GM23338 (cell line): ENCODE measurements at regions not wholly inside any gene's neighbourhood (a gene's known extent, or its start where the extent isn't known, plus 50 kb on each side); places are given as distances from the start of the nearest gene placed in this dataset.

Experiments
- ATAC-seq: fragments of 200-7000 bp; cut with Tn5 transposase; 3 replicates; pipeline ENCODE4 v1.9.1; 2020
- DNase-seq: peaks from one replicate; pipeline ENCODE4 v3.0.0-alpha.2; 2015; ENCODE audit warnings: low spot score
- H2AFZ ChIP-seq: fragments of 200-600 bp; sonication (generic); 2 replicates; pipeline ENCODE4 v1.8.0; 2016; ENCODE audit warnings: antibody characterized with exemption, mild to moderate bottlenecking, moderate library complexity
- H3F3A ChIP-seq: fragments of 200-600 bp; sonication (generic); replicated peaks from 2 replicates; pipeline ENCODE4 v1.8.0; 2017; ENCODE audit warnings: antibody characterized with exemption, mixed run types, low read depth
- H3K27ac ChIP-seq: fragments of 200-600 bp; sonication (generic); 2 replicates; pipeline ENCODE4 v1.6.1; 2016; ENCODE audit warnings: low read depth
- H3K27me3 ChIP-seq: fragments of 200-600 bp; sonication (generic); 2 replicates; pipeline ENCODE4 v1.8.0; 2016; ENCODE audit warnings: mild to moderate bottlenecking, mixed run types, moderate library complexity; ENCODE audit not compliant: insufficient read depth
- H3K36me3 ChIP-seq: fragments of 200-600 bp; sonication (generic); 2 replicates; pipeline ENCODE4 v1.8.0; 2016; ENCODE audit warnings: mild to moderate bottlenecking; ENCODE audit not compliant: insufficient read depth
- H3K4me1 ChIP-seq: fragments of 200-600 bp; sonication (generic); 2 replicates; pipeline ENCODE4 v1.8.0; 2016; ENCODE audit warnings: mild to moderate bottlenecking, moderate library complexity; ENCODE audit not compliant: insufficient read depth
- H3K4me2 ChIP-seq: fragments of 200-600 bp; sonication (generic); 2 replicates; pipeline ENCODE4 v1.7.1; 2017; ENCODE audit warnings: mixed run types
- H3K4me3 ChIP-seq: fragments of 200-600 bp; sonication (generic); 2 replicates; pipeline ENCODE4 v1.6.1; 2016; ENCODE audit warnings: mixed run types
- H3K79me2 ChIP-seq: fragments of 200-600 bp; sonication (generic); replicated peaks from 2 replicates; pipeline ENCODE4 v1.8.0; 2017; ENCODE audit warnings: mild to moderate bottlenecking; ENCODE audit not compliant: insufficient read depth
- H3K9me2 ChIP-seq: fragments of 200-600 bp; sonication (generic); 2 replicates; pipeline ENCODE4 v1.8.0; 2017; ENCODE audit not compliant: insufficient read depth
- H4K20me1 ChIP-seq: fragments of 200-600 bp; sonication (generic); replicated peaks from 2 replicates; pipeline ENCODE4 v1.8.0; 2017; ENCODE audit warnings: mild to moderate bottlenecking; ENCODE audit not compliant: insufficient read depth
- H3K27ac Mint-ChIP-seq: 2 replicates; pipeline ENCODE4 v1.8.0; 2020; ENCODE audit warnings: inconsistent platforms, mild to moderate bottlenecking, moderate library complexity, mixed read lengths
- H3K27me3 Mint-ChIP-seq: 3 replicates; pipeline ENCODE4 v1.8.0; 2022; ENCODE audit warnings: low read depth, mild to moderate bottlenecking, moderate library complexity, mixed read lengths, inconsistent platforms; ENCODE audit not compliant: insufficient read depth, poor library complexity
- H3K36me3 Mint-ChIP-seq: 3 replicates; pipeline ENCODE4 v1.8.0; 2021; ENCODE audit warnings: low read depth, mild to moderate bottlenecking, inconsistent platforms, moderate library complexity, mixed read lengths
- H3K4me1 Mint-ChIP-seq: 3 replicates; pipeline ENCODE4 v1.8.0; 2020; ENCODE audit warnings: mild to moderate bottlenecking, inconsistent platforms, mixed read lengths
- H3K4me3 Mint-ChIP-seq: 3 replicates; pipeline ENCODE4 v1.8.0; 2021; ENCODE audit warnings: moderate library complexity, mild to moderate bottlenecking, inconsistent platforms, mixed read lengths
- H3K9me3 Mint-ChIP-seq: 3 replicates; pipeline ENCODE4 v1.8.0; 2020; ENCODE audit warnings: moderate library complexity, mild to moderate bottlenecking, inconsistent platforms, mixed read lengths
- CREB1 ChIP-seq: fragments of 250-450 bp; sonication (Bioruptor Pico); IDR thresholded peaks from 2 replicates; pipeline ENCODE4 v1.5.0; 2020; ENCODE audit warnings: low read depth, mild to moderate bottlenecking, moderate library complexity
- JUNB ChIP-seq: IDR thresholded peaks from one replicate; pipeline ENCODE4 v1.6.1; 2016; ENCODE audit warnings: antibody characterized with exemption; ENCODE audit not compliant: unreplicated experiment
- NANOG ChIP-seq: IDR thresholded peaks from 2 replicates; pipeline ENCODE4 v1.6.1; 2016; ENCODE audit warnings: antibody characterized with exemption, borderline replicate concordance
- POLR2AphosphoS5 ChIP-seq: IDR thresholded peaks from 2 replicates; pipeline ENCODE4 v1.6.1; 2016; ENCODE audit warnings: antibody characterized with exemption, low read depth
- ZNF331 ChIP-seq: fragments of 250-450 bp; sonication (Bioruptor Pico); IDR thresholded peaks from 2 replicates; pipeline ENCODE4 v1.5.0; 2020; ENCODE audit warnings: low read depth, mild to moderate bottlenecking, moderate library complexity
- TF ChIP-seq, protein P1 (sequence below): fragments of 250-450 bp; sonication (Bioruptor Pico); IDR thresholded peaks from 2 replicates; pipeline ENCODE4 v1.5.0; 2020; ENCODE audit warnings: mild to moderate bottlenecking, moderate library complexity
- TF ChIP-seq, protein P2 (sequence below): IDR thresholded peaks from one replicate; pipeline ENCODE4 v1.6.1; 2018; ENCODE audit warnings: antibody characterized with exemption; ENCODE audit not compliant: unreplicated experiment

- TF ChIP-seq, protein P1, sequence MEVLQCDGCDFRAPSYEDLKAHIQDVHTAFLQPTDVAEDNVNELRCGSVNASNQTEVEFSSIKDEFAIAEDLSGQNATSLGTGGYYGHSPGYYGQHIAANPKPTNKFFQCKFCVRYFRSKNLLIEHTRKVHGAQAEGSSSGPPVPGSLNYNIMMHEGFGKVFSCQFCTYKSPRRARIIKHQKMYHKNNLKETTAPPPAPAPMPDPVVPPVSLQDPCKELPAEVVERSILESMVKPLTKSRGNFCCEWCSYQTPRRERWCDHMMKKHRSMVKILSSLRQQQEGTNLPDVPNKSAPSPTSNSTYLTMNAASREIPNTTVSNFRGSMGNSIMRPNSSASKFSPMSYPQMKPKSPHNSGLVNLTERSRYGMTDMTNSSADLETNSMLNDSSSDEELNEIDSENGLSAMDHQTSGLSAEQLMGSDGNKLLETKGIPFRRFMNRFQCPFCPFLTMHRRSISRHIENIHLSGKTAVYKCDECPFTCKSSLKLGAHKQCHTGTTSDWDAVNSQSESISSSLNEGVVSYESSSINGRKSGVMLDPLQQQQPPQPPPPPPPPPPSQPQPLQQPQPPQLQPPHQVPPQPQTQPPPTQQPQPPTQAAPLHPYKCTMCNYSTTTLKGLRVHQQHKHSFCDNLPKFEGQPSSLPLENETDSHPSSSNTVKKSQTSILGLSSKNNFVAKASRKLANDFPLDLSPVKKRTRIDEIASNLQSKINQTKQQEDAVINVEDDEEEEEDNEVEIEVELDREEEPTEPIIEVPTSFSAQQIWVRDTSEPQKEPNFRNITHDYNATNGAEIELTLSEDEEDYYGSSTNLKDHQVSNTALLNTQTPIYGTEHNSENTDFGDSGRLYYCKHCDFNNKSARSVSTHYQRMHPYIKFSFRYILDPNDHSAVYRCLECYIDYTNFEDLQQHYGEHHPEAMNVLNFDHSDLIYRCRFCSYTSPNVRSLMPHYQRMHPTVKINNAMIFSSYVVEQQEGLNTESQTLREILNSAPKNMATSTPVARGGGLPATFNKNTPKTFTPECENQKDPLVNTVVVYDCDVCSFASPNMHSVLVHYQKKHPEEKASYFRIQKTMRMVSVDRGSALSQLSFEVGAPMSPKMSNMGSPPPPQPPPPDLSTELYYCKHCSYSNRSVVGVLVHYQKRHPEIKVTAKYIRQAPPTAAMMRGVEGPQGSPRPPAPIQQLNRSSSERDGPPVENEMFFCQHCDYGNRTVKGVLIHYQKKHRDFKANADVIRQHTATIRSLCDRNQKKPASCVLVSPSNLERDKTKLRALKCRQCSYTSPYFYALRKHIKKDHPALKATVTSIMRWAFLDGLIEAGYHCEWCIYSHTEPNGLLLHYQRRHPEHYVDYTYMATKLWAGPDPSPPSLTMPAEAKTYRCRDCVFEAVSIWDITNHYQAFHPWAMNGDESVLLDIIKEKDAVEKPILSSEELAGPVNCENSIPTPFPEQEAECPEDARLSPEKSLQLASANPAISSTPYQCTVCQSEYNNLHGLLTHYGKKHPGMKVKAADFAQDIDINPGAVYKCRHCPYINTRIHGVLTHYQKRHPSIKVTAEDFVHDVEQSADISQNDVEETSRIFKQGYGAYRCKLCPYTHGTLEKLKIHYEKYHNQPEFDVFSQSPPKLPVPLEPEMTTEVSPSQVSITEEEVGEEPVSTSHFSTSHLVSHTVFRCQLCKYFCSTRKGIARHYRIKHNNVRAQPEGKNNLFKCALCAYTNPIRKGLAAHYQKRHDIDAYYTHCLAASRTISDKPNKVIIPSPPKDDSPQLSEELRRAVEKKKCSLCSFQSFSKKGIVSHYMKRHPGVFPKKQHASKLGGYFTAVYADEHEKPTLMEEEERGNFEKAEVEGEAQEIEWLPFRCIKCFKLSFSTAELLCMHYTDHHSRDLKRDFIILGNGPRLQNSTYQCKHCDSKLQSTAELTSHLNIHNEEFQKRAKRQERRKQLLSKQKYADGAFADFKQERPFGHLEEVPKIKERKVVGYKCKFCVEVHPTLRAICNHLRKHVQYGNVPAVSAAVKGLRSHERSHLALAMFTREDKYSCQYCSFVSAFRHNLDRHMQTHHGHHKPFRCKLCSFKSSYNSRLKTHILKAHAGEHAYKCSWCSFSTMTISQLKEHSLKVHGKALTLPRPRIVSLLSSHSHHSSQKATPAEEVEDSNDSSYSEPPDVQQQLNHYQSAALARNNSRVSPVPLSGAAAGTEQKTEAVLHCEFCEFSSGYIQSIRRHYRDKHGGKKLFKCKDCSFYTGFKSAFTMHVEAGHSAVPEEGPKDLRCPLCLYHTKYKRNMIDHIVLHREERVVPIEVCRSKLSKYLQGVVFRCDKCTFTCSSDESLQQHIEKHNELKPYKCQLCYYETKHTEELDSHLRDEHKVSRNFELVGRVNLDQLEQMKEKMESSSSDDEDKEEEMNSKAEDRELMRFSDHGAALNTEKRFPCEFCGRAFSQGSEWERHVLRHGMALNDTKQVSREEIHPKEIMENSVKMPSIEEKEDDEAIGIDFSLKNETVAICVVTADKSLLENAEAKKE (CRISPR knock-in tag): no peak
- no peak for TF ChIP-seq POLR2AphosphoS5
- no peak for TF ChIP-seq CREB1 (CRISPR knock-in tag)
- no peak for TF ChIP-seq NANOG
- TF ChIP-seq JUNB: no peak
Observed at GRCh38 chr6:166710084-166710483, 83.0 kb upstream of the RPS6KA2 start (continued).

DNA sequence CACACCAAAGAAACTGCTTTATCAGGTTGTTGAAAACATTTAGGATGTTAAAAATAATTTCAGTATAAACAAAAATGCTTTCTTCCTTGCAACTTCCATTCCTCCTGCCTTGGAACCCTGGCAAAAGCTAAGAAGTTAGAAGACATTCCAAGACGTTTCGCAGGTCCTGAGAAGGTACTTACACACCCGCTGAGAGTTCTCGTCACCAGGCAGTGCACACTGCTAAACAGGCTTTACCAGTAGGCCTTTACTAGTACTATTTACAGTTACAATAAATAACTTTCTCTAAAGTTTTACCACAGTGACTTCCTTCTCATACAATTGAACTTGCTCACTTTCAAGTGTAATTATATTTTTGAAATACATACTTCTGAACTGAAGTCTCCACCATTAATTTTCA lies 81.4 kb upstream of the RPS6KA2 start:
- Histone ChIP-seq H3K27me3 (0 out of 2 replicates have a peak, but pooled peaks cover 9% of the 10 kb centered on the region), H4K20me1 (no peaks in the 10 kb centered on the region), H3F3A (no peaks in the 10 kb centered on the region), H3K27ac (no peak overlapping the region), H3K9me2 (no peaks in the 10 kb centered on the region), H3K36me3 (no peaks in the 10 kb centered on the region; the same call in 1 of the 2 replicates), H3K4me2 (no peak overlapping the region), H2AFZ (no peak overlapping the region), H3K4me3 (no peak overlapping the region), H3K4me1 (peaks cover 12% of the 10 kb centered on the region), H3K79me2 (no peaks in the 10 kb centered on the region)
- no peak overlapping the region for H3K27ac Mint-ChIP-seq
- H3K36me3 Mint-ChIP-seq: peaks cover 9% of the 10 kb centered on the region
- peaks cover 10% of the 10 kb centered on the region for H3K27me3 Mint-ChIP-seq
- no peak overlapping the region for H3K4me3 Mint-ChIP-seq
- peaks cover 8% of the 10 kb centered on the region for H3K9me3 Mint-ChIP-seq
- ATAC-seq (no peak), DNase-seq (no peak)
- H3K4me1 Mint-ChIP-seq: peaks cover 27% of the 10 kb centered on the region
- TF ChIP-seq JUNB (no peak), ZNF331 (CRISPR knock-in tag) (no peak)
- TF ChIP-seq, protein P2, sequence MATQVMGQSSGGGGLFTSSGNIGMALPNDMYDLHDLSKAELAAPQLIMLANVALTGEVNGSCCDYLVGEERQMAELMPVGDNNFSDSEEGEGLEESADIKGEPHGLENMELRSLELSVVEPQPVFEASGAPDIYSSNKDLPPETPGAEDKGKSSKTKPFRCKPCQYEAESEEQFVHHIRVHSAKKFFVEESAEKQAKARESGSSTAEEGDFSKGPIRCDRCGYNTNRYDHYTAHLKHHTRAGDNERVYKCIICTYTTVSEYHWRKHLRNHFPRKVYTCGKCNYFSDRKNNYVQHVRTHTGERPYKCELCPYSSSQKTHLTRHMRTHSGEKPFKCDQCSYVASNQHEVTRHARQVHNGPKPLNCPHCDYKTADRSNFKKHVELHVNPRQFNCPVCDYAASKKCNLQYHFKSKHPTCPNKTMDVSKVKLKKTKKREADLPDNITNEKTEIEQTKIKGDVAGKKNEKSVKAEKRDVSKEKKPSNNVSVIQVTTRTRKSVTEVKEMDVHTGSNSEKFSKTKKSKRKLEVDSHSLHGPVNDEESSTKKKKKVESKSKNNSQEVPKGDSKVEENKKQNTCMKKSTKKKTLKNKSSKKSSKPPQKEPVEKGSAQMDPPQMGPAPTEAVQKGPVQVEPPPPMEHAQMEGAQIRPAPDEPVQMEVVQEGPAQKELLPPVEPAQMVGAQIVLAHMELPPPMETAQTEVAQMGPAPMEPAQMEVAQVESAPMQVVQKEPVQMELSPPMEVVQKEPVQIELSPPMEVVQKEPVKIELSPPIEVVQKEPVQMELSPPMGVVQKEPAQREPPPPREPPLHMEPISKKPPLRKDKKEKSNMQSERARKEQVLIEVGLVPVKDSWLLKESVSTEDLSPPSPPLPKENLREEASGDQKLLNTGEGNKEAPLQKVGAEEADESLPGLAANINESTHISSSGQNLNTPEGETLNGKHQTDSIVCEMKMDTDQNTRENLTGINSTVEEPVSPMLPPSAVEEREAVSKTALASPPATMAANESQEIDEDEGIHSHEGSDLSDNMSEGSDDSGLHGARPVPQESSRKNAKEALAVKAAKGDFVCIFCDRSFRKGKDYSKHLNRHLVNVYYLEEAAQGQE: no peak
- TF ChIP-seq, protein P1 (CRISPR knock-in tag): no peak
